Mammary epithelial cell (primary cell): ENCODE measurements at regions not wholly inside any gene's neighbourhood (a gene's known extent, or its start where the extent isn't known, plus 50 kb on each side); places are given as distances from the start of the nearest gene placed in this dataset.

ENCODE experiments used
- CTCF ChIP-seq, 2 donors: IDR thresholded peaks in 1 of 2; conservative IDR thresholded peaks in 1 of 2; 2 replicates each; pipeline ENCODE4 v1.5.1; 2011 to 2012; ENCODE audit warnings: inconsistent platforms in 2 of 2, low read length in 2 of 2, mild to moderate bottlenecking in 2 of 2, control low read depth in 1 of 2, low read depth in 1 of 2; ENCODE audit not compliant: insufficient read depth in 1 of 2; ENCODE audit errors: extremely low read depth in 1 of 2
- EZH2 ChIP-seq: IDR thresholded peaks from 2 replicates; pipeline ENCODE4 v1.6.1; 2012; ENCODE audit warnings: low read length, inconsistent platforms, borderline replicate concordance

- no peak for TF ChIP-seq CTCF (conservative IDR thresholded peaks at IDR 0.05 in 1 of 2, IDR thresholded peaks at IDR 0.05 in 1 of 2; ENCODE audit: extremely low read depth in 1 of 2, insufficient read depth in 1 of 2, low read depth in 1 of 2, low read length in 2 of 2)
- TF ChIP-seq EZH2: no peak
Measured at GRCh38 chr4:30808276-30808675, 88.1 kb downstream of the PCDH7 start.
